ENCODE measurements at regions not wholly inside any gene's neighbourhood (a gene's known extent, or its start where the extent isn't known, plus 50 kb on each side); places are given as distances from the start of the nearest gene placed in this dataset.
A peak's percentile ranks its signal among the peaks of the same experiment; 100 is the strongest.

GRCh38 chr11:97514446-97514845, 1124.6 kb downstream of the JRKL start:
- H3K4me1 ChIP-seq (replicated peaks; ENCODE audit: insufficient read depth), result no peaks in the 10 kb centered on the region
- no peaks in the 10 kb centered on the region for H3K9me3 ChIP-seq (ENCODE audit: insufficient read depth, low read depth)
- H3K36me3 ChIP-seq (ENCODE audit: low read depth), result no peaks in the 10 kb centered on the region
- H3K79me2 ChIP-seq (ENCODE audit: low read depth), result no peaks in the 10 kb centered on the region
- CTCF ChIA-PET, result no interaction called here
- no peaks in the 10 kb centered on the region for H3F3A ChIP-seq (ENCODE audit: insufficient read depth, low read depth)
- H3K9me2 ChIP-seq (ENCODE audit: insufficient read depth), result no peaks in the 10 kb centered on the region
- no peak overlapping the region for H3K4me3 ChIP-seq
- H3K27me3 ChIP-seq (ENCODE audit: insufficient read depth, low read depth), result no peaks in the 10 kb centered on the region
- no peak overlapping the region for H2AFZ ChIP-seq
- POLR2A ChIA-PET (ENCODE audit: unreplicated experiment), result no interaction called here
- H3K27ac ChIP-seq, result no peak overlapping the region
- intact Hi-C loops (cut with micrococcal nuclease; ENCODE audit: unreplicated experiment), result no loop called here
- no peak overlapping the region for H3K4me2 ChIP-seq
- no peak for TF ChIP-seq EZH2 (IDR thresholded peaks at IDR 0.05; ENCODE audit: low read depth)
- no peaks in the 10 kb centered on the region for H4K20me1 ChIP-seq (ENCODE audit: insufficient read depth)
- no TSS peak for BruUV-seq (replicated peaks)
- DNase-seq, result no peak

DNA sequence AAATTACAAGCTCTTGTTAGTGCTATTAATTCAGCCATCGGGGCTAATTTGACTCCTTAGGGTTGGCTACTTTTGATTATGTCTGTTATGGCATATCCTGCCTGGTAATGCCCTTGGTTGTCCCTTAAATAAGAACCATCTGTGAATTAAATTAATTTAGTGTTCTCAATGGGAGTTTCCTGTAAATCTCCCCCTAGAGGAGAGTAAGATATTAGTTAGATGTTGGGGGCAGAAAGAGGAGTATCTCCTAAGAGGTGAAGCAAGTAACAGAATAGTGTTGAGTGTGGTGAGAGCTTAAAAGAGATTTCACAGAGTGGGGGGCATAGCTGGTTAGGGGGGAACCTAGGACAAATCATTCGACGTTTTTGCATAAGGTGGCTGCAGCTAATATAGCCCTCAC, 1126.9 kb downstream of the JRKL start:
- POLR2A ChIA-PET (ENCODE audit: unreplicated experiment), result no interaction called here
- intact Hi-C loops (cut with micrococcal nuclease; ENCODE audit: unreplicated experiment), result no loop called here
- Histone ChIP-seq H3K4me2 (no peak overlapping the region), H3K4me3 (no peak overlapping the region), H2AFZ (no peak overlapping the region), H3K79me2 (ENCODE audit: low read depth) (no peaks in the 10 kb centered on the region), H3K27ac (no peak overlapping the region), H3K4me1 (replicated peaks; ENCODE audit: insufficient read depth) (no peaks in the 10 kb centered on the region), H3K27me3 (ENCODE audit: insufficient read depth, low read depth) (no peaks in the 10 kb centered on the region), H3K9me2 (ENCODE audit: insufficient read depth) (no peaks in the 10 kb centered on the region), H3K36me3 (ENCODE audit: low read depth) (no peaks in the 10 kb centered on the region), H4K20me1 (ENCODE audit: insufficient read depth) (no peaks in the 10 kb centered on the region), H3K9me3 (ENCODE audit: insufficient read depth, low read depth) (no peaks in the 10 kb centered on the region), H3F3A (ENCODE audit: insufficient read depth, low read depth) (no peaks in the 10 kb centered on the region)
- peak; percentile 33; the same call in 1 of the 2 replicates for TF ChIP-seq CTCF (conservative IDR thresholded peaks at IDR 0.05)
- no peak for TF ChIP-seq EZH2 (IDR thresholded peaks at IDR 0.05; ENCODE audit: low read depth)
- DNase-seq, result no peak
- CTCF ChIA-PET, result no interaction called here
- BruUV-seq (replicated peaks), result no TSS peak

DNA sequence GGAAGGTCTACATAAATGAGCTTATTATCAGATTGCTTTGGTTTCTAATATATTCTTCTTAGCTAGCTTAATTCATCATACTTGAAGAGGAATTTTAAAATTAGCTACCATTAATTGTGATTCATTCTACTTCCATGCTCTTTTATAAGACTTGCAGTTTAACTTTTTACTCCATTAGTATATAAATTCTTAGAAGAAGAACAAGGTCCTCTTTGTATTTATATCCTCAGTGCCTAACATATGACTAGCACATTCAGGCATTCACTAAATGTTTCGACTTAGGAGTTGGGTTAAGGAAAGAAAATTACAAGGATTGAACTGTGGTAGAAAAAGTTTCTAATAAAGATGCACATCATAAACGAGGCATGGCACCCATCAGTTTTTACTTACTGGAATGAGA, 1135.5 kb downstream of the JRKL start:
- no peak overlapping the region for H2AFZ ChIP-seq
- no peaks in the 10 kb centered on the region for H4K20me1 ChIP-seq (ENCODE audit: insufficient read depth)
- TF ChIP-seq CTCF (conservative IDR thresholded peaks at IDR 0.05) (no peak), EZH2 (IDR thresholded peaks at IDR 0.05; ENCODE audit: low read depth) (no peak)
- H3K27me3 ChIP-seq (ENCODE audit: insufficient read depth, low read depth), result no peaks in the 10 kb centered on the region
- no TSS peak for BruUV-seq (replicated peaks)
- H3K27ac ChIP-seq, result no peak overlapping the region
- POLR2A ChIA-PET (ENCODE audit: unreplicated experiment), result no interaction called here
- H3K4me3 ChIP-seq, result no peak overlapping the region
- no peaks in the 10 kb centered on the region for H3K36me3 ChIP-seq (ENCODE audit: low read depth)
- intact Hi-C loops (cut with micrococcal nuclease; ENCODE audit: unreplicated experiment), result no loop called here
- CTCF ChIA-PET, result no interaction called here
- H3F3A ChIP-seq (ENCODE audit: insufficient read depth, low read depth), result no peaks in the 10 kb centered on the region
- H3K9me3 ChIP-seq (ENCODE audit: insufficient read depth, low read depth), result no peaks in the 10 kb centered on the region
- H3K4me2 ChIP-seq, result no peak overlapping the region
- no peak for DNase-seq
- no peaks in the 10 kb centered on the region for H3K79me2 ChIP-seq (ENCODE audit: low read depth)
- H3K9me2 ChIP-seq (ENCODE audit: insufficient read depth), result no peaks in the 10 kb centered on the region
- H3K4me1 ChIP-seq (replicated peaks; ENCODE audit: insufficient read depth), result no peaks in the 10 kb centered on the region

DNA sequence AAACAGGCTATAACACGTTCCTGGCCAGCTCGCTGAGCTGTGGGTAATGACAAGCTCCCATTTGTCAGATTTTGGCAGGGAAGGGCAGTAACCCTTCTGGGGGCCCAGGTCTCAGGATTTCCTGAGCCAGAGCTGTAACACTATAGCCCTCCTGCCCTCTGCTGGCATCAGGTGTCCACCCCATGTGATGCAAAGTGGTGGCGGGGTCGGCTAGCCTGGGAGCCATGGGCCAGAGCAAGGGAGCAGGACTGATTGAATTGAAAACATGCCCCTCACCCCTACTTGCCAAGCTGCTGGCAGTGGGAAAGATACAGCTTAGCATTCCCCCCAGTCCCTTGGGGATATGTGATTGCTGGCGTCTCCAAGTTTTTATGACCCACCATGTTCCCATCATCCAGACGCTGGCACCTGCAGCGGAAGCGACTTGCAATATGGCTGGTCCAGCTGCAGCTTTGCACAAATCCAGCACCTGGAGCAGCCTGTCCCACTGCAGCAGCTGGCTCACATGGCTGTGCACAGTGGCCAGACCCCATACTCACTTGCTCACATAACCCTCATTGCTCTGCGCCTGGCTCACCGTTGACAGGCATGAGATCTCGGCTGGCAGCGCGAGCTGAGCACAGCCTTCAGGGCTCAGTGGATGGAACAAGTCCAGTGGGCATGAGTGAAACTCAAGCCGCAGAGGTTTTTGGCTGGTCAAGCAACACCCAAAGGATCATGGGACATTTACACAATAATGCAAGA, 1147.8 kb downstream of the JRKL start:
- Histone ChIP-seq H3K4me2 (no peak overlapping the region), H4K20me1 (ENCODE audit: insufficient read depth) (no peaks in the 10 kb centered on the region), H3K4me1 (replicated peaks; ENCODE audit: insufficient read depth) (no peaks in the 10 kb centered on the region), H2AFZ (no peak overlapping the region), H3K4me3 (no peak overlapping the region), H3K27ac (no peak overlapping the region), H3K9me2 (ENCODE audit: insufficient read depth) (peaks cover 3% of the 10 kb centered on the region; the same call in 1 of the 2 replicates), H3K36me3 (ENCODE audit: low read depth) (no peaks in the 10 kb centered on the region), H3K27me3 (ENCODE audit: insufficient read depth, low read depth) (no peaks in the 10 kb centered on the region), H3K79me2 (ENCODE audit: low read depth) (no peaks in the 10 kb centered on the region), H3K9me3 (ENCODE audit: insufficient read depth, low read depth) (no peaks in the 10 kb centered on the region), H3F3A (ENCODE audit: insufficient read depth, low read depth) (no peaks in the 10 kb centered on the region)
- CTCF ChIA-PET, result no interaction called here
- intact Hi-C loops (cut with micrococcal nuclease; ENCODE audit: unreplicated experiment), result no loop called here
- POLR2A ChIA-PET (ENCODE audit: unreplicated experiment), result no interaction called here
- TF ChIP-seq EZH2 (IDR thresholded peaks at IDR 0.05; ENCODE audit: low read depth) (no peak), CTCF (conservative IDR thresholded peaks at IDR 0.05) (no peak)
- DNase-seq, result peak in 1 of 2 experiments; percentile 26
- BruUV-seq (replicated peaks), result no TSS peak

Data from PC-9 (cell line).